Sciatic nerve (tissue), 2 donors: ENCODE measurements at regions not wholly inside any gene's neighbourhood (a gene's known extent, or its start where the extent isn't known, plus 50 kb on each side); places are given as distances from the start of the nearest gene placed in this dataset.
A peak's percentile ranks its signal among the peaks of the same experiment; 100 is the strongest.

ENCODE experiments used
- ATAC-seq: fragments of 200-7000 bp; cut with Tn5 transposase; one replicate; pipeline ENCODE4 v1.9.1; 2020; ENCODE audit warnings: mild to moderate bottlenecking, moderate library complexity
- DNase-seq: peaks from one replicate; pipeline ENCODE4 v3.0.0-alpha.2; 2020; ENCODE audit warnings: low spot score
- intact Hi-C: fragments of 100-400 bp; cut with DNase I; formaldehyde crosslinking; loops from one replicate; pipeline ENCODE4 v1.14.2; 2022
- donor health status: DM: no; HTN: no; CAD: no.
- donor health status: DM: no; HTN: no; CAD: no.

DNA sequence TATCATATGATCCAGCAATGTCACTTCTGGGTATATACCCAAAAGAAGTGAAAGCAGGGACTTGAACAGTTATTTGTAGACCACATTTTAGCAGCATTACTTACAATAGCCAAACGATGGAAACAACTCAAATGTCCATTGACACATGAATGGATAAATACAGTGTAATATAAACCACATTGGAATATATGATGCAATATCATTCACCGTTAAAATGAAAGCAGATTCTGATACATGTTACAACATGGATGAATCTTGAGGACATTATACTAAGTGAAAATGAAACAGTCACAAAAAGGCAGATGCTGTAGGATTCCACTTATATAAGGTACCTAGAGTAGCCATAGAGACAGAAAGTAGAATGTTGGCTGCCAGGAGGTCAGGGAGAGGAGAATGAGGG is 130.5 kb upstream of the SMAD1 start:
- ATAC-seq (no peak), DNase-seq (no peak)
- intact Hi-C loops: no loop called here

- intact Hi-C loops: no loop called here
- DNase-seq (no peak), ATAC-seq (no peak)
These were observed 133.4 kb upstream of the SMAD1 start for GRCh38 chr4:145348291-145348690.

DNA sequence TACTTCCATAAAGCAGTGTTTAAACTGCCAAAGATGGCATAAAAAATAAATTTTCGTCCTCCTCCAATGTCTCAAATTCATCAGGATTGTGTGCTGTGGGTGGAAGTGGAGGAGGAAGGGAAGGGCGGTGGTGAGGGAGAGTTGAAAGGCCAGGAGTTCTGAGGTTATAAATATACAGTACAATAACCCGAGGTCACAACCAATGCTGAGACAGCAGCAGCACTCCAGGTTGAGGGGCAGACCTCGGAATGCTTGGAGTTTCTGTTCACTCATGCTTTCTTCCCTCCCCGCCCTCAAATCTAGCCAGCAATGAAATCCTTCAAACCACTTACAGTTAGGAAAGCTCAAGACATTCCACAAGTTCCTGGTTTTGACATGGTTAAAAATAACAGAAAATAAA is 134.0 kb upstream of the SMAD1 start:
- intact Hi-C loops: no loop called here
- ATAC-seq: peak; percentile 59
- no peak for DNase-seq

DNA sequence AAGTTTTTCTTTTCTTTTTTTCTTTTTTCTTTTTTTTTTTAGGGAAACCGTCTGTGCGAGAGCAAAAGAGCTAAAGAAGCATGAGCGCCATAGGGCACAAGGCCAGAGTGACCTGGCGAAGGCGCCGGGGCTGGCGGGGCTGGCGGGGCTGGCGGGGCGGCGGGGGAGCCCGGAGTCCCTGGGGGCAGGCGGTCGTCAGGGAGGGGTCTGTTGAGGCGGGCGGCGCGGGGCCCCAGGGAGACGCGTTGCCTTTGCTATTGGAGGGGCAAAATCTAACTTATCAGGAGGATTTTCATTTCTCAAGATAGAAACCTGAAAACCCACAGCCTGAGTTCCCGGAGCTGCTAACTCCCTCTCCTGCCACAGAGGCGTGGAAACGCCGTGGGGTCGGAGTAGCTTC is 135.6 kb upstream of the SMAD1 start:
- DNase-seq (no peak), ATAC-seq (no peak)
- intact Hi-C loops: no loop called here

- intact Hi-C loops: no loop called here
- ATAC-seq: no peak
- DNase-seq: no peak
These were observed 136.3 kb upstream of the SMAD1 start for GRCh38 chr4:145345401-145345800.

DNA sequence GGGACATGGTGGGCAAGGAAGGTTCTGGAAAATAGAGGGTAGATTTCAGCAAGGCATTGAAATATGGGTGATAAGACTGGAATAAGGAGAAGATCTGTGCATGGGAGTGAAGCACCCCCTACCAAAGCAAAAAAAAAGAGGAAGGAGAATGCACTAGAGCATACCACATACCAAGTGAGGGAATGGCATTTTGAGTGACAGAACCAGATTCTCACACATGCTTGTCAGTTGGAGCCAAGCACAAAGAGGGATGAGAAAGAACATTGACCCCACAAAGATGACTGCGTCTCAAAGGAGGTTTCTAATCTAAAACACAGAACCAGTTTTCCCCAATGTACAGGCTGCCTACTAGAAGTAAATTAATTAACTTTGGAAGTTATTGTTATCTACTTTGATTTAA is 140.3 kb upstream of the SMAD1 start:
- intact Hi-C loops: no loop called here
- ATAC-seq (no peak), DNase-seq (no peak)

DNA sequence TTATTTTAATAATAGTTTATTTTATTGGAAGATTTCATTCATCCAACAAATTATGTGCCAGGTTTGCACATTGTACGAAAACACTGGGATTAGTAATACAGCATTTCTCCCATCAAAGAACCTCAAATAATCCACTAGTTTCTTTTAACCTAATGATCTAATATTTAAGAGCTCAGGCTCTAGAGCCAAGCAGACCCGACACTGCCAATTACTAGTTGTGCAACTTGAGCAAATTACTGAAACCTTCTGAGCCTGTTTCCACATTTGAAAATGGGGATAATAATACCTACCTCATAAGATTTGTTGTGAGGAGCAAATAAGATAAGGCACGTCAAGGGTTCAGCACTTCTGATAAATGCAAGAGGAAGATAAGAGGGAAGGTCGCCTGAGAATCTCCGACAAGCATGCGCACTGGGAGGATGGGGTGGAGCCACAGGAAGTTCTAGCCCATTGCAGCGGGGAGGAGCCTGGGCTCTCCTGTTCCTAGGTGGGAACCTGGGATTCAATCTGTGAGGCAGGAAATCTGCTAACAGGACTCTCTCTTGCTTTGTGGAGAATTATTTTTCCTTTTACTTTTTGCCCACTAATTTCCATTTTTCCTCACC is 141.5 kb upstream of the SMAD1 start:
- intact Hi-C loops: no loop called here
- ATAC-seq: no peak
- no peak for DNase-seq

DNA sequence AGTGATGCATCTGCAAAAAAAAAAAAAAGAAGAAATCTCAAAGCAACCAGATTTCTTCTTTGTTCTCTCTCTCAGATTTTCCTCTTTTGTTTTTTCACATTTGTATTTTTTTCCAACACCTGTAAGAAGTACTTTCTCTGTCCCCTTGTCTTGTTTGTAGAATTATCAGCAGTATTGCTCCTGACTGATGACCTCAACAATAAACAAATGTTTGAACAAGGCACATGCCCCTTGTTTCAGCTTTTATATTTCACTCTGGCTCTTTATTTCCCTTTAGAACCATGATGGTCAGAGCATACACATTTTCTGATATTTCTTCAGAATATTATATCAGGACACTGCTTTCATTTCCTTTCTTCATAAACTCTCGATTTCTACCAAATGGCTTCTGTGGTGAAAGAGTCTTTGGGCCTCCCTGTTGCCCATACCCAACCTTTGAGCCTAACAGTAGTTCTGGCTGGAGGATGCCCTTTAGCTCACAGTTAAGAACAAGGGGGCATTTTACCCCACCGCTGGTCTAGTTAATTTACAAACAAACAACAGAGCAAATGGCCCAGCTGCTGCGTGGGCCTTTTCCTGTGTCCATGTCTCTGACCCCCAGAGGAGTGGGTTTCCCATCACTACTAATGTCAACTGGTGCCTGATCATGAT is 142.5 kb upstream of the SMAD1 start:
- intact Hi-C loops: no loop called here
- ATAC-seq (no peak), DNase-seq (no peak)

DNA sequence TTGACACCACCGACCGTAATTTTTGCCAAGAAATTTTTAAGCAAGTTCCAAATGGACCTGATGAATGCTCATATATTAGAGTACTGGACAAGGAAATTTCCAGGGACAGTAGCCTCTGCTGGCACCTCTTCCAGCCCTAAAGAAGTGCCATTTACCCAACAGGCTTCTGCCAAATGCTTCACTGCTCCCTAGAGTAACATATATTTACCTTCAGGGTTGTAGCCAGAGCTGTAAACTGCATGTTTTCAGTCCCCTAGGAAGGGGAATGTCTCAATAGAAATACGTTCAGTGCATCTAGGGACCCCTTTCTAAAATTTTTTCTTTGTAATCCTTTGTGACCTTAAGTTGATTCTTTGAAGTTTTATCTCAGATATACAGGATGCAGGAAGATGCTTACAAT is 143.1 kb upstream of the SMAD1 start:
- ATAC-seq (no peak), DNase-seq (no peak)
- intact Hi-C loops: no loop called here

DNA sequence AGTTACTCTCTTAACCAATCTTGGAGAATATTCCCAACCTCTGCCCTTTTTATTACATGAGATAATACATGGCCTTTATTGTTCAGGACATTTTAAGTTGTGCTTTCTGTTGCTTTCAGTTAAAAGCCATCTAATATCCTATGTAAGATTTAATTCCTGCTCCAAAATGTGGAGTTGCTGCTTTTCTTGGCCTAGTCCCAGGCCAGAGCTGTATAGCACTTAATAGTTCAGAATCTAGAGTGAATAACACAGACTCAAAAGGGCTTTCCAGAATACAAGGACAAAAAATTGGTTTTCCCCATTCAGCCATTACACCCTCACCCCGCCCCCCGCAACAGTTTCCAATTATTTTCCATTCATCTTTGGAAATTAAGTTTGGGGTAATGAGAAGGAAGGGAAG is 144.3 kb upstream of the SMAD1 start:
- DNase-seq (no peak), ATAC-seq (no peak)
- intact Hi-C loops: no loop called here

GRCh38 chr4:145333786-145334185 is 147.9 kb upstream of the SMAD1 start:
- DNase-seq (no peak), ATAC-seq (no peak)
- intact Hi-C loops: no loop called here

DNA sequence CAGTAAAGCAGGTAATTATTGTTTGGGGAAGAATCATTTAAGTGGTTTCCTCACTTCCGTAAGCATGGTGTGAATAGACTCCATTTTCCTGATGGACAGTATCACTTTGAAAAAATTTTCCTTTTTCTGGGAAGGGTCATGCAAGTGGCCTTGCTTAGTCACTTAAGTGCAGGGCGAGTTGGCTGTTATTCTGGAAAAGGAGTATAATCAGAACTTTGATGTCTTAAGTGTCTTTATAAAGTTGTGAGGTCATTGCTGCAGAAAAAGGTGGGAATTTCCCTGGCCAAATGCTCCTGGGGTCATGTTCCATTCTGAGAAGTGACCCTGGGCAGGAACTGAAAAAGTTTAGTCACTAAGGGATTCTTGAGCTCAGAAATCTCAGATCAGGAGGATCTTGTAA is 146.1 kb upstream of the OTUD4 start:
- intact Hi-C loops: no loop called here
- no peak for ATAC-seq
- no peak for DNase-seq

DNA sequence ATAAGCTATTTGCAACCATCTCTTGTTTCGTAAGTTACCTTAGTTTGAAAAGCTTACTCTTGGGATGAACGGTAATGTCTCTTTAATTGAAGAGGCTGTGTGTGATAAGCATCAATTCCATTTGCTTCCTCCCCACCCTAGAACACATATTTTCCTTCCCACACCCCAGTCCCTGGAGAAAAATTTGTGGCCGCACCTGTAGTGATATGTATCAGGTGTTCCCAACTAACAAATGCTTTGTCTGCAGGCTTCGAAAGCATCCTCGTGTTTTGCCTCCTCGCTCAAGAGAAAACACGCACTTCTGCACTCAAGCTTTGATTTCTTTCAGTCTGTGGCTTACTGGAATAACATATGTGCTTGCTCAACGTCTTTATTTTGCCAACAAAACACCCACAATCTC is 143.8 kb upstream of the OTUD4 start:
- ATAC-seq (peak; percentile 81), DNase-seq (no peak)
- intact Hi-C loops: loop anchor here (2.0 kb wide), 1 partner anchor 65 kb away; no protein-coding TSS in a partner anchor

- DNase-seq (no peak), ATAC-seq (no peak)
- intact Hi-C loops: no loop called here
These were observed 139.9 kb upstream of the OTUD4 start for GRCh38 chr4:145320294-145320693.

GRCh38 chr4:145319751-145320150 is 139.4 kb upstream of the OTUD4 start:
- ATAC-seq: no peak
- DNase-seq: no peak
- intact Hi-C loops: no loop called here

DNA sequence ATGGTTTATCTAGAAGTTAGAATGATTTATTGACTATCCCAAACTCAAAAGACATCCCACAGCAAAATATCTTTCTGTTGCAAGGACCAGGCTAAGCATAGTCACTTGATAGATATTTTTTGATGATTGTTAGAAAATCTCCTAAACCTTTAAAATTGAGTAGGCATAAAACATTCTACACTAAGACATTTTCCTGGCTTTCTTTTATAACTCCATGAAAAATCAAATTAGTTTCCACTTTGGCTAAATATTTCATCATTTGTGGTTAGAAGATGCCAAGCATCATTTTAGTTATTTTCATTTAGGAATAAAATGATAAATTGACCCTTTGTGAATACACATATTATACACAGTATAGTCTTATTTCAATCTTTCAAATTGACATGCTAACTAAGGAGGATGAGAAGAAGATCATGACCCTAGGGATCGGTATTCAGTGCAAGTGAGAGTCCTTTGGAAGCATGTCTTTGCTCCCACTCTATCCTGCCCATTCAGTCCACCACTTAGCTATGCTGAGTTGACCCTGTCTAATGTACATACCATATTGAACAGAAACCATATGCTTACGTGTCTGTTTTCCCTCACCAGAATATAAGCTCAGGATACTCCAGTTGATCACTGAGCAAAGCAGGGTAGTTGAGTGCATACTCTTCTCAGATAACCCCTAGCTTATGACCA is 136.6 kb upstream of the OTUD4 start:
- no peak for ATAC-seq
- intact Hi-C loops: no loop called here
- no peak for DNase-seq

DNA sequence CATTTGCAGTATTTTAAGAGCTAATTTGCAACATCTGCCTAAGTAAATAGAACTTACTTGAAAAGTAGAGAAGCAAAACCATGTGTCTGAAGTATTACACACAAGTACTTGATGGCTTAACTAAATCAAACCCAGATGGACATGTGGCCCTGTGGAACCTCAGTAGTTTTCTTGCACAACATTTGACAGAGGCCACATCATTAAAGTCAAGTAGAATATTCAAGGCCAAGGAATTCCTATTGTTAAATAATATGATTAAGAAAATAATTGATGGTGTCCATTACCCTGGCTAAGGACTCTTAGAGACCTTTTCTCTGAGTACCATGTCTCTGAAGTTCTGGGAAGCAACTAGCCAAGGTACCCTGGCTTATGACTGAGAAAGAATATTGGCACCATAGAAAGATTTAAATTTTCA is 135.4 kb upstream of the OTUD4 start:
- intact Hi-C loops: no loop called here
- ATAC-seq: peak; percentile 70

DNA sequence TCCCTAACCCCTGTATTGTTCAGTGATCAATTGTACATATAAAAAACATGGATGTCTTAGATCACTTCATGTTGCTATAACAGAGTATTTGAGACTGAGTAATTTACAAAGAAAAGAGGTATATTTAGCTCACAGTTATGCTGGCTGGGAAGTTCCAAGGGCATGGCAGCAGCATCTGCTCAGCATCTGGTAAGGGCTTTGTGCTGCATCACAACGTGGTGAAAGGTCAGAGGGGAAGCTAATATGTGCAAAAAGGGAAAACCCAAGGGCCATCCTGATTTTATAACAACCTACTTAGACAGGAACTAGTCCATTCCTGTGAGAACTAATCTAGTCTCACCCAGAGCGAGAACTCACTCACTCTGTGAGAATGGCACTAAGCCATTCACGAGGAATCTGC is 128.2 kb upstream of the OTUD4 start:
- intact Hi-C loops: no loop called here
- DNase-seq: no peak
- ATAC-seq: no peak

More for the DNA sequence above, 135.4 kb upstream of the OTUD4 start:
- DNase-seq: no peak

DNA sequence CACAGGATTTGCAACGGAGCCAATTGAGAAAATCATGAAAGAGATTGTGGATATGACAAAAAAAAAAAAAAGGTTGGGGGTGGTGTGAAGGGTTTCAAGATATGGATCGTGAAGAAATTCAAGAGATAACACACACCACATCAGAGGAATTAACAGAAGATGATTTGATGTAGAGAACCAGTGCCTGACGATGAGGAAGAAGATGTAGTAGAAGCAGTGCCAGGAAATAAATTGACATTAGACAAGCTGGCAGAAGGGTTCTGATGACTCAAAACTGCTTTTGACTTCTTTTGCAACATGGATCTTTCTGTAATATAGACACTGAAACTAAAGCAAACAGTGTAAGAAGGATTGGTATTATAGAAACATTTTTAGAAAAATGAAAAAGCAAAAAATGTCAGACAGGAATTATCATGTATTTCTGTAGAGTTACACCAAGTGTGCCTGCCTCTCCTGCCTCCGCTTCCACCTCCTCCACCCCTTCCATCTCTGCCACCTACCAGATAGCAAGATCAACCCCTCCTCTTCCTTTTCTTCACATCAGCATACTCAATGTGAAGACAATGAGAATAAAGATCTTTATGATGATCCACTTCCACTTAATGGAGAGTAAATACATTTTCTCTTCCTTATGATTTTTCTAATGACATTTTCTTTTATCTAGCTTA is 127.5 kb upstream of the OTUD4 start:
- no peak for DNase-seq
- intact Hi-C loops: no loop called here
- no peak for ATAC-seq

DNA sequence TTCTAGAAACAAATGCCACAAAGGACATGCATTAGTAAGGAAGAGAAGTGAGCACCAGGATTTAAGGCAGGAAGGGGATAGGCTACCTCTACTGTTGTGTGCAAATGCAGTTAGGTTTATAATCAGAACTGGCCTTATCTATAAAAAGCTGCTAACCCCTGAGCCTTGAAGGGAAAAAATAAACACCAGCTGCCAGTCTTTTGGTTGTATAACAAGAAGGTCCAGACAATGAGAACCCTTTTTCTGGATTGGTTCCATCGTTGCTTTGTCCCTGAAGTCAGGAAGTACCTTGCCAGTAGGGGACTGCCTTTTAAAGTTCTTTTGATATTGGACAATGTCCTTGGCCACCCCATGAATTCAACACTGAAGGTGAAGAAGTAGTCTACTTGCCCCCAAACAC is 126.7 kb upstream of the OTUD4 start:
- ATAC-seq: no peak
- no peak for DNase-seq
- intact Hi-C loops: no loop called here
